ENCODE measurements at regions not wholly inside any gene's neighbourhood (a gene's known extent, or its start where the extent isn't known, plus 50 kb on each side); places are given as distances from the start of the nearest gene placed in this dataset.
"Not testable (repeated sequence)": the region's sequence is repeated elsewhere in the genome, so short reads cannot be mapped to it uniquely, and the experiment has no call there.

DNA sequence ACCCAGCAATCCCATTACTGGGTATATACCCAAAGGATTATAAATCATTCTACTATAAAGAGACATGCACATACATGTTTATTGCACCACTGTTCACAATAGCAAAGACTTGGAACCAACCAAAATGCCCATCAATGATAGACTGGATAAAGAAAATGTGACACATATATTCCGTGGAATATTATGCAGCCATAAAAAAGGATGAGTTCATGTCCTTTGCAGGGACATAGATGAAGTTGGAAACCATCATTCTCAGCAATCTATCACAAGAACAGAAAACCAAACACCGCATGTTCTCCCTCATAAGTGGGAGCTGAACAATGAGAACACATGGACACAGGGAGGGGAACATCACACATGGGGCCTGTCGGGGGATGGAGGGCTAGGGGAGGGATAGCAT is 113.2 kb upstream of the PRSS1 start:
- not testable (repeated sequence) for DNase-seq

DNA sequence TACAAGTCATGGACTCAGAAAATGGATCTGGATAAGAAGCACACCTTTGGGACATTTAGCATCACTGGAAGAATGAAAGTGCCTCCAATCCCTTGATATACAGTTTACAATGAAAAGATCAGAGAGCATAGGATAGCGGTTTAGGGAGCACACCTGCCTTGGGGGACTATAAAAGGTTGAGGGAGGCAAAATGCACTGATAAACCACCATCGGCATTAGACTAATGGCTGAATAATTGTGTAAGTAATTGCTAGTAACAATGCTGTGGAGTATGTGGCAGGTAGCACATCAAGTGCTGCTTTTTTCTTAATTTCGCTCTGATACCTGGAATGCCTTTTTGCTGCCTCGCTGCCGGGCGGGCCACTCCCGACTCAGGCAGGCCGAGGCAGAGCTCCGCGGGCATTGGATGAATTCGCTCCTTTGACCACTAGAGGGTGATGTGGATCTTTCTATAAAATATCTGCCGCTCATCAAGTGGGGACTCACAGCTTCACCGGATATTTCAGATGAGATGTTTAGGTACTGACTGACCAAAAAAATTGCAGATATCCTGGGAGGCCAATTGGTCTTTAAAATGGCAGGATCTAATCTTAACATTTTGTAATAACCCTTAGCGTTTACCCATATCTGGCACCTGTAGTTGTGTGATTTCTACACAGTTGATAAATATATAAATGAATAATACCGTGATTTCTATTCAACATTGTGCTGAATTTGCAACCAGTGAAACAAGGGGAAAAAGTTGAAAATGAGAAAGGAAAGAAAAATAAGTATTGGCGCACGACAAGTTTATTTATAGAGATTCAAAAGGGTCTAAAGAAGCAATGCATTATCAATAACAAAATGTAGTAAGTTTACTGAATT is 116.8 kb upstream of the PRSS1 start:
- DNase-seq: peak; percentile 13

DNA sequence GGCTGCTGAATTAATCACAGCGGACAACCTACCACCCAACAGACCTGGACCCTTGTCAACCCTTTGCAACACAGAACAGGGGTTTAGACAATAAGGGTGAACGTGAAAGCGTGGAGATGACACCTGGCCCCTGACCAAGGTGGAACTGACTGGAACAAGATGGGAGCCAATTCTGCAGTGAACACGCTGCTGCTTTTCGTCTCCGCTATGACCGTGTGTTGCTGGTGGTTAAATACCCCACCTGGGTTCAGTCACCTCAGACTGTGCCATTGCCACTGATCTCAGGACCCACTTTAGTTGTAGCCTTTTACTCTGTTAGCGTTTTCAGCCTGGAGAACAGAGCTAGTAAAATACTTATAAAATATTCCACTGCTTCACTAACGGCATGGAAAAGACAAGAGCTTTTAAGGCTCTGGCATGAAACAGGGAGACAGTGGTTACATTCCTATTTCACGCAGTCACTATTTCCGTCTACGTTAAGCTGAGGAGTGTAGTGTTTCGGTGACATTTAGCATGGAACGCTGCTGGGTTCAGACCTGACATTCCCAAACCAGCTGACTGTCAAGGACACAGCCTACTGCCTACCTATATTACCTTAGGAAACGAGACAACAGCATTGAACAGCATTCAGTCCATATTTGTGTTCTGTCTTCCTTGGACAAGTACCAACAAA is 119.5 kb upstream of the PRSS1 start:
- no peak for DNase-seq

DNA sequence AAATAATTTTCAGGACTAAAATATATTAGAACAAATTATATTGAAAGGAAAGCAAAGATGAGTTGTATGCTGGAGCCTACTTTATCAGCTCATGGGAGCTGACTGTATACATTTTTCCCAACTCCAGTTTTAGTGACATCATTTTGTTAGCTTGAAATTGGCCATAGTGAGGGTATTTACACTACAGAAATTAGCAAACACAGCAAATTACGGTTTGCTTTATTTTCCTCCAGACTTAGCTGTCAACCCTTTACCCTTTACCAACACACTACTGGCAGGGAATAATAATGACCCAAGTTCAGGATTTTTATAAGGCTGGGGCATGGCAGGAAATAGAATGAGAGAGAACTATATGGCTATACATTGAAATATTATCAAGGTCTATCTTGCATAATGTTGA is 120.3 kb upstream of the PRSS1 start:
- no peak for DNase-seq

DNA sequence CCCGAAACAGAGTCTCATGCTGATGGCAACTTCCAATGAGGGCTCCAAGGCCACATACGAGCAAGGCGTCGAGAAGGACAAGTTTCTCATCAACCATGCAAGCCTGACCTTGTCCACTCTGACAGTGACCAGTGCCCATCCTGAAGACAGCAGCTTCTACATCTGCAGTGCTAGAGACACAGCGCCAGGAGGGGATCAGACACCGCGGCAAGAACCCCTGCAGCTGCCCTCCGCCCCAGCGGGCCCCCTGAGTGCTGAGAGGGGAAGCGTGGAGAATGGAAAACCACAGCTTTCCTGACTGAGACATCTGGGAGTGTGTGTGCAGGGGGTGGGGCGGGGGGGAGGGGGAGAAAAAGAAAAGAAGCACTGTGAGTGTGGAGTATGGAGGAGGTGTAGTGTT is 122.0 kb upstream of the PRSS1 start:
- DNase-seq: not testable (repeated sequence)

DNA sequence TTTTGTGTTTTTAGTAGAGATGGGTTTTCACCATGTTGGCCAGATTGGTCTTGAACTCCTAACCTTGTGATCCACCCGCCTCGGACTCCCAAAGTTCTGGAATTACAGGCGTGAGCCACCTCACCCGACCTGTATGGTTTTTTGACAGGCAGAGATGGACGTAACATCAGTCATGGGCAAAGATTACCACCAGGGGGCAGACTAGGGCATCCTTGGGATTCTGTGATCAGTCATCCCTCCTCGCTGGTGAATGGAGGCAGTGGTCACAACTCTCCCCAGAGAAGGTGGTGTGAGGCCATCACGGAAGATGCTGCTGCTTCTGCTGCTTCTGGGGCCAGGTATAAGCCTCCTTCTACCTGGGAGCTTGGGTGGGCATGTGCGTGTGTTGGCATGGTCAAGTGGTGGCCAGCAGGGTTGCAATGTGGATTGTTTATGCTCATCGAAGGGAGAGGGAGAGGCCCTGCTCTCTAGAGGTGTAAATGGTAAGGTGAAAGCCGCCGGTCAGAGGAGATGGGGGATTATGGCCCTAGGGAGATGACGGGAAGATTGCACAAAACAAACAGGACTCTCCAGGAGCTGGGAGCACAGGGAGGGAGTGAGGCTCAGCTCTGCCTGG is 122.7 kb upstream of the PRSS1 start:
- DNase-seq: no peak

DNA sequence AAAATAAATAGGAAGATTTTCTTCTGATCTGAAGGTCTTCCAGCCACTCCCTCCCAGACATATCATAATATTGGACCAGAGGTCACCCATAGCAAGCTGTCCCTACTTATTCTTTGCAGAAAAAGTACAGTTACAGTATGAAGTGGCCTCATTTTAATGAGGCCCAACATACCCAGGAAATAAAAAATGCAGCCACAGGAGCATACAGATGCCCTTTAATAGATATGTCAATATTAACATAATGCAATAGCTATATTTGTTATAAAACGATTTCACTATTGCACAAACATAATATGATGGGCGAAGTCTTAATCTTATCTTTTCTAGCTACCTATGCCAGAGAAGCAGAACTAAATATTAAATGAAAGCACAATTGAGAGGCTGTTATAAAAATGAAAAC is 124.1 kb upstream of the PRSS1 start:
- DNase-seq: not testable (repeated sequence)

DNA sequence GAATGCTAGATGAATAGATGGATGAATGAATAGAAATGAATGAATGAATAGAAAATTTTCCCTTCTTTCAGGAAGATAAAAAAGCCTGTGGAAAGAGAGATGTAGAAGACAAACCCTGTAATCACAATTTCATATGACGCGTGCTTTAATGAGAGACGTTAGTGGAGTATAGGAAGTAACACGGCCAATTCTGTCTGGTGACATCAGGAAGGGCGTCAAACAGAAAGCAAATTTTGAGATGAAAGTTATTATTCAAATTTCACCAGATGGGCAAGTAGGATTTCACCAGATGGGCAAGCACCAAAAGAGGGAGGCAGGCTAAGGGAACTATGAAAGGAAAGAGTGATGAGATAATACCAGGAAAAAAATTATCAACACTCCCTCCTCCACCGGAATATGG is 128.9 kb upstream of the PRSS1 start:
- no peak for DNase-seq

DNA sequence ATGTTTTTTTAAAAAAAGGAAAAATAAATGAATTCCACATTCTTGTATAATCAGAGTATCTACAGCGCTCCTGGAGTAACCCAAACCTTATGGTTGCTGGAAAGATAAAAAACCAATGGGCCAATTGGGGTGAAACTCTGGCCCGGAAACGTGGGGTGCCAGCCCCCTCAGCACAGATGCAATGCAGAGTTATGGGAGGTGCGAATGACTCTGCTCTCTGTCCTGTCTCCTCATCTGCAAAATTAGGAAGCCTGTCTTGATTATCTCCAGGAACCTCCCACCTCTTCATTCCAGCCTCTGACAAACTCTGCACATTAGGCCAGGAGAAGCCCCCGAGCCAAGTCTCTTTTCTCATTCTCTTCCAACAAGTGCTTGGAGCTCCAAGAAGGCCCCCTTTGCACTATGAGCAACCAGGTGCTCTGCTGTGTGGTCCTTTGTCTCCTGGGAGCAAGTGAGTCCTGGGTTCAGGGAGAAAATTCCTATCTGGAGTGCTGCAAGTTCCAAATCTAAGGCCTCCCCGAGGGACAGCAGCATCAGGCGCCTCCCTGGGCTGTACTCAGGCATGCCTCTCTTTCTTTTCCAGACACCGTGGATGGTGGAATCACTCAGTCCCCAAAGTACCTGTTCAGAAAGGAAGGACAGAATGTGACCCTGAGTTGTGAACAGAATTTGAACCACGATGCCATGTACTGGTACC is 130.5 kb upstream of the PRSS1 start:
- no peak for DNase-seq

DNA sequence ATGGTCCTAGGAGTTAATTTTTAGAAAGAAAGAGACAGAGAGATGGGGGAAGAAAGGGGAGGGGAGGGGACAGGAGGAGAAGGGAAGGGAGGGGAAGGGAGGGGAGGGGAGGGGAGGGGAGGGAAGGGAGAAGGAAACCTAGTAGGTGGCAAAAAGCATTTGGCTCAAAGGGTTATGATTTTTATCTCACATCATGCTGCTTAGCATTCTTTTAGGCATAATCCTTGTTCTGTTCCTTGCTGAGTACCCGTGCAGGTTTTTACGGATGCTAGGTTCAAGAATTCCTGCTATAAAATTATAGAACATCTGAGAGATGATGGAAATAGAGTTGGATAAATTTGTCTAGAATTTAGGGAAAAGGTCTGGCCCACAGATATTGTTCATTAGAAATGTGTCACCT is 132.4 kb upstream of the PRSS1 start:
- DNase-seq: no peak

DNA sequence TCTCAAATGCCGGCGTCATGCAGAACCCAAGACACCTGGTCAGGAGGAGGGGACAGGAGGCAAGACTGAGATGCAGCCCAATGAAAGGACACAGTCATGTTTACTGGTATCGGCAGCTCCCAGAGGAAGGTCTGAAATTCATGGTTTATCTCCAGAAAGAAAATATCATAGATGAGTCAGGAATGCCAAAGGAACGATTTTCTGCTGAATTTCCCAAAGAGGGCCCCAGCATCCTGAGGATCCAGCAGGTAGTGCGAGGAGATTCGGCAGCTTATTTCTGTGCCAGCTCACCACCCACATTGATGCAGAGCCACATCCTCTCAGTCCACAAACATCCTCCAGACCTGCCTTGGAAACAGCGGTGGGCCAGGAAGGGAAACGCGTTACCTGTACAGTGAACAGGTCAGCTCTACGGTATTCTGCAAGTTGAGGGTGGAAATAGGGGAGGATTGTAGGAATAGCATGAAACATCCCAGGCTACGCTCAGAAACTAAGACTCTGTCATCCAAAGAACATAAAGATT is 133.1 kb upstream of the PRSS1 start:
- no peak for DNase-seq

DNA sequence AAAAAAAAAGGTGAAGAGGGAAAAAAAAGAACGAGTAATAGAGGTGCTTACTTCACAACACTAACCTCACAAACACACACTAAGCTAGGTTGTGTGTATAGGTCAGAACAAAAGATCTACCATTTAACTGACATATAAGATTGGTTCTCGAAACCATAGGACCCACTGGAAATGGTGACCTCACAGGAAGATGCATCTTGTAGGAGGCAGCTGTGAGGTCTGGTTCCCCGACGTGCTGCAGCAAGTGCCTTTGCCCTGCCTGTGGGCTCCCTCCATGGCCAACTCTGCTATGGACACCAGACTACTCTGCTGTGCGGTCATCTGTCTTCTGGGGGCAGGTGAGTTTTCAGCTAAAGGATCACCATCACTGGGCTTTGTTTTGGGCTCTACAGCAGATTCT is 133.8 kb upstream of the PRSS1 start:
- DNase-seq: no peak

DNA sequence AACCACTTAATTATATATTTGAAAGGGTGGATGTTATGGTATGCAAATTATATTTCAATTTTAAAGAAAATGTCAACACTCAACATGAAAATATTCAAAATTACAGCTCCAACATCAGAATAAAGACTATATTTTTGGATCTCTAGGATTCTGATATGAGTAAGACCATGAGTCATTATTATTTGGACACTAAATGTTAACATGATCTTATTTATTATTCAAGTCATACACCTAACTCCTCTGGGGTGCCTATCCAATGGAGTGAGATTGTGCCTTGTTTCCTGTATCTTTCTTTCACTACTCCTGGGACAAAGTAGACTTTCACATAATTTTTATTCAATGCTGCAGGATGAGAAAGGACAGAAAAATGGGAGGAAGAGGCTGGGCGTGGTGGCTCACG is 135.2 kb upstream of the PRSS1 start:
- DNase-seq: no peak

DNA sequence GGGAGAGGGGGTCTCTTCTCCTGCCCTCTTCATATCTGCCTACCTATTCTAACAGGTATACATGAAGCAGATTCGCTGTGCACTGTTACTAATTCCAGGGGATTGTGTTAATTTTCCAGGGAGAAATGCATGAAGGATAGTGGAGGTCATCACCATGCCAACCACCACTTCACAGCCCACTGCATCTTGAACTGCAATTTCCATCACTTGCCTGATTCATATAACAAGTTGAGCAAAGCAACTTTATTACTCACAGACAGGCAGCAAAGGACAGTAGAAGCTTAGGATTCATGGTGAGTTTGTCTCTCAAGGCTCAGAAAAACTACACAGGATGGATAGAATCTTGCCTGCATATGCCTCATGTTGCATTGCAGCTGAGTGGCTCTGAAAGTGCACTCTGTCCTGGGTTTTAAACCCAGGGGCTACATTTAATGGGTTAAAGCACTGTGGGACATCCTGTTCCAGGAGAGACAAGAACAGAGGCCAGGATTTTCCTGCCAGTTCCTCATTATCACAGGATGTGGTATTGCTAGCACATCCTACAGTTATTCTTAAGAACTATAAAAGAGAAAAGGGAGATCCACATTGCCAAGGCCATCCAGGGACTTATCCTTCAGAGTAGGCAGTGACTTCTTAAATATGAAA is 136.9 kb upstream of the PRSS1 start:
- no peak for DNase-seq

DNA sequence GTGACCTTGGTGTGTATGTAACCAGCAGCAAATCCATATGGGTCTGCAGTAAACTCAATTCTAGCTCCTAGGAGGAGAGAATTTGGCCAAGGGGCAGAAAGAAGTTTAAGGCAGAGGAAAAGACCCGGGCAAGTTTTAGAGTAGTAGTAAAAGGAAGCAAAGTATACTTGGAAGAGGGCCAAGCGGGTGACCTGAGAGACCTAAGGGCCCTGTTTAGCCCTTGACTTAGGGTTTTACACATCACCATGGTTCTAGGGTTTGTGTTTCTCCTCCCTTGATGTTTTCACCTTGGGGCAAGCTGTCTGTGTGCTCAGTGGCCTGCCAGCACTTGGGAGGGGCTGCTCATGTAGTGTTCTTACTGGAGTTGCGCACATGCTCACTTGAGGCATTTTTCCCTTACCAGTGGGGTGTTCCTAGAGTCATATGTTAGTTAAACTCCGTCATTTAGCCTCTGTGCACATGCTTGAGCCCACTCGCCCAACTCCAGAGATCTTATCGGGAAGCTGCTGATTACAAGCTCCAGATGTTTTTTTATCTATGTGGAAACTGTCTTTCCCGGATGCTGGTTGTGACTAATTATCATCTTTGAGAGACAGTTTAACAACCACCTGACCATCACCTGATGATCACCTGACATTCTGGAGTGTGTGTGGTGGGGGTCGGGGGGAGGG is 137.6 kb upstream of the PRSS1 start:
- DNase-seq: no peak

DNA sequence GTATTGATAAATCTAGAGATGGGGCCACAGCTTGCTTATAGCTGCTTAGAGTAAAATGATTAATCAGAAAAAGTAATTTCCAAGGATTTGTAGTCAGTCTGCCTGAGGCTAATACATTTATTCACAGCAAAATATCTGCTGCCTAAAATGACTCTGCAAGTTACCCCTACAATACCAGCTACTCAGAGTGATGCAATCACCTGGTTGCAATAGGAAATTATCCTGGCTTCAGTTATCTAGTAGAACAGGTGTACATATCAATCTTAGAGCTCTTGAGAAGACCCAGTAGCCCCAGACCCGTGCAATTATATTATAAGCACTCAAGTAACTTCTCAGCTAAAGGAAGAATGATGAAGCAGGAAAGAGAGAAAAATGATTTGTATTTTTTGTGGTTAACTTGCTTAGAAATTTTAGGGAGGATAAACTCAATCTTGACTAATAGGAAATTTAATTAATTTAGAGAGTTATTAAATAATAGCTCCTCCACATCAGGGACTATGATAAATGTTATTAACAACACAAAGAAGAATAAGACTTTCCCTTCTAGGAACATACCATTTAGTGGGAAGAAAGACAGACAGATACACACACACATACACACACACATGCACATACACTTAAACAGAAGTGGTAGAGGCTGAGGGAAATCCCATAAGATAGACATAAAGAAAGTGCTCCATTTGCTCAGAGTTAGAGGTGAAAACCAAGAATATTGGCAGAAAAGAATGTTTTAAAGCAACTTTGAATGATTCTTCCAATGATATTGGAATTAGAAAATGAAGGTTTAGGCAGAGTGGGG is 140.4 kb upstream of the PRSS1 start:
- DNase-seq: no peak

DNA sequence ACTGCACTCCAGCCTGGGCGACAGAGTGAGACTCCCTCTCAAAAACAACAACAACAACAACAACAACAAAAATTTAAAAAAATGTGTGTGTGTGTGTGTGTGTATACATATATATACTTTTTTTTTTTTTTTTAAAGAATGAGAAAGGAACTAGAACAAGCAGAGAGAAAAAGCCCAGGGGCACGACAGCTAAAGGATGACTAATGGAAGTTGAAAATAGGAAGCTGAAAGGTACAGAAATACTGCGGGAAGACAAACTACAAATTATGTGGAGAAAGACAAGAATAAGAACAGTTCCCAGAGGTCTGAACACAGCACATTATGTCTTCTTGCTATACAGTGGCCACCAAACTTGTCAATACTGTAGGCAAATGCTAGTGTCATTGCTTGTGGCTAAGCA is 141.9 kb upstream of the PRSS1 start:
- no peak for DNase-seq

DNA sequence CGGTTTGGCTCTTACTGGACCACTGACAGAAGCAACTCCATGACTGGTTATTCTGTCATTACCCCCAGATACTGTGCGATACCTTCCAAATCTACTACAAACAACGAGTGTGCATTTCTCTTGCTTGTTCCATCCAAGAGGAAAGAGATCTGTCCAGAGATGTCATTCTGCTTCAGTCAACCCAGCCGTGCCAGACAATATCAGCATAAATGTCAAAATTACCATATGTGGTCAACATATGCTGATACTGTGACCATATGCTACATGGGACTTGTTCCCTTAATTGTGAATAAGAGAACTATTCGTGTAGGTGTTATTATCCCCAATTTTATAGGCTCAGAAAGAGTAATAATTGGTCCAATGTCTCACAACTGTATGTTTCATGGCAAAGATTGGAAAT is 143.2 kb upstream of the PRSS1 start:
- no peak for DNase-seq

DNA sequence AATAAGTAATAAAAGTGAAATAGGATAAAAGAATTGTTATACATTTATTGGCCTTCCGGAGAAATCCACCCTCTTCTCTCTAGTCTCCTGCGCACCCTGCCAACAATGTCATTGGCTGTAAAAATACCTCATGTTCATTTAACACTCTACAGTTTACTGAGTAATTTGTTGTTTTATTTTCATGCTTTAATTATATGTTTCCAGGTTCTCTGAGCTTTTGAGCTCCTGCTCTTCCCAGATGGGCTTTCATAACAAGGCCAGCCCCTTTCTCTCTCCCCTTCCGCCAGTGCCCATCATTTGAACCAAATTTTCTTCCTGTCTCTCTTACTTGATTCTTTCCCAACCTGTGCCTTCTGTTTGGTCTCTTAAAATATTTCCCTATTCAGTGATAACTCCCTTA is 144.6 kb upstream of the PRSS1 start:
- no peak for DNase-seq

DNA sequence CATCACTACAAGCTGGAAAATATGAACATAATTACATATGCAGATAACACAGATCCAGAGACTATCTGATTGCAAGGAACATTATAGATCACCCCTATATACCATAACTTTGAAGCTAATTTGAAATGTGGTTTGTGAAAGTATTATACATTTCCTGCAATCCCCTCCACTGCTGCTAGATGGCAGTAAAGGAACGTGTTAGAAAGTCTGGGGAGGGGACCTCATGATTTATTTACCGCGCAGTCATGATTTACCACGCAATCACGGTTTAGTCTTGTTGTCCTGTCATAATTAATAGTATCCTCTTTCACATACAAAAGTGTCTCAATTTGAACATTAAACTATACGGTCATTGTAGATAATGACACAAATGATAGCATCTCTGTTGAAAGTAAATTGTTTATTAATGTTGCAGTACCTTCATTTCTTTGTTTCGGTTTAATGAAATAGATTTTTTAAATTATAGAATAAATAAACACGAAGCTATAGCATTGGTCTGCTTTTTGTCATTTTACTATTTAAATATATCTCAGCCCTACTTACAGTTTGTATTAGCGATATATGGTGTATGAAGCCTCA is 145.3 kb upstream of the PRSS1 start:
- peak; percentile 34 for DNase-seq

DNA sequence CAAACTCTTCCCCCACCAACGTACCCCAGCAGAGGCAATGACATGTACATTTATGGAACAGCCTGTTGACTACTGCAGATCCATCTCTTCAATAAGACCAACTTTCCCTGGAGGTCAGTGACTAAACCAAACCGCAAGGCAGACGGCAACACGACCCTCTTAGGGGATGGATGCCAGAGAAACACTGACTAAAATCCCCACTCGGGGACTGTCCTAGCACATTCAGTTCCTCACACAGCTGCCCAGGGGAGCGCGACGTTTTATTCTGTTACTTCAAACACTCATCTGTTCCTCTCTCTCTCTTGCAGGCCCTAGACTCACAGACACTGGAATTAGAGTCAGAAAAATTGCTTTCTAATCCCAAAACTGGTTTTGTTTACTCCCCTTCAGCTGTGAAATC is 146.5 kb upstream of the PRSS1 start:
- DNase-seq: no peak

Measured in NCI-H2029 (cell line).